Stimulated activated naive CD4-positive, alpha-beta T cell (primary cell): ENCODE measurements at regions not wholly inside any gene's neighbourhood (a gene's known extent, or its start where the extent isn't known, plus 50 kb on each side); places are given as distances from the start of the nearest gene placed in this dataset.

ENCODE experiments used
- DNase-seq, 6 experiments: peaks; one replicate each; lab custom pipeline; 2025; lab: John Stamatoyannopoulos, UW

- DNase-seq: no peak
These were observed 170.7 kb downstream of the NEBL start for GRCh38 chr10:20726381-20726780.

GRCh38 chr10:20714979-20715378 lies 182.1 kb downstream of the NEBL start:
- DNase-seq: no peak

GRCh38 chr10:20714518-20714917 lies 182.6 kb downstream of the NEBL start:
- no peak for DNase-seq

- no peak for DNase-seq
These were observed 183.7 kb downstream of the NEBL start for GRCh38 chr10:20713420-20713819.

GRCh38 chr10:20712774-20713173 lies 184.3 kb downstream of the NEBL start:
- DNase-seq: no peak

GRCh38 chr10:20709708-20710107 lies 187.4 kb downstream of the NEBL start:
- no peak for DNase-seq

GRCh38 chr10:20708305-20708704 lies 188.8 kb downstream of the NEBL start:
- no peak for DNase-seq

- DNase-seq: no peak
These were observed 189.9 kb downstream of the NEBL start for GRCh38 chr10:20707251-20707650.

GRCh38 chr10:20698837-20699236 lies 198.3 kb downstream of the NEBL start:
- no peak for DNase-seq

- DNase-seq: no peak
These were observed 202.8 kb downstream of the NEBL start for GRCh38 chr10:20694296-20694695.

- DNase-seq: no peak
These were observed 208.1 kb downstream of the NEBL start for GRCh38 chr10:20688797-20689544.

GRCh38 chr10:20686015-20686635 lies 211.0 kb downstream of the NEBL start:
- no peak for DNase-seq

- DNase-seq: no peak
These were observed 211.6 kb downstream of the NEBL start for GRCh38 chr10:20685462-20685861.

GRCh38 chr10:20683345-20683744 lies 213.8 kb downstream of the NEBL start:
- no peak for DNase-seq

- no peak for DNase-seq
These were observed 214.3 kb downstream of the NEBL start for GRCh38 chr10:20682782-20683181.

- no peak for DNase-seq
These were observed 219.8 kb downstream of the NEBL start for GRCh38 chr10:20677340-20677739.

- DNase-seq: no peak
These were observed 222.2 kb downstream of the NEBL start for GRCh38 chr10:20674926-20675325.

GRCh38 chr10:20673175-20673574 lies 223.9 kb downstream of the NEBL start:
- no peak for DNase-seq

- no peak for DNase-seq
These were observed 224.4 kb downstream of the NEBL start for GRCh38 chr10:20672741-20673140.

GRCh38 chr10:20670579-20670978 lies 226.5 kb downstream of the NEBL start:
- DNase-seq: no peak

- DNase-seq: no peak
These were observed 228.1 kb downstream of the NEBL start for GRCh38 chr10:20668985-20669384.

GRCh38 chr10:20662742-20663141 lies 234.4 kb downstream of the NEBL start:
- DNase-seq: no peak

- DNase-seq: no peak
These were observed 237.9 kb downstream of the NEBL start for GRCh38 chr10:20659225-20659624.

- DNase-seq: no peak
These were observed 239.0 kb downstream of the NEBL start for GRCh38 chr10:20658158-20658557.
